GM20431 (cell line): ENCODE measurements at regions not wholly inside any gene's neighbourhood (a gene's known extent, or its start where the extent isn't known, plus 50 kb on each side); places are given as distances from the start of the nearest gene placed in this dataset.
"Not testable (repeated sequence)": the region's sequence is repeated elsewhere in the genome, so short reads cannot be mapped to it uniquely, and the experiment has no call there.

ENCODE experiments used
- in situ Hi-C: fragments of 300-500 bp; cut with MseI, MboI; formaldehyde crosslinking; loops from one replicate; pipeline ENCODE4 v1.15.0; 2020; ENCODE audit warnings: low sequenced_read_pairs; ENCODE audit not compliant: unreplicated experiment

DNA sequence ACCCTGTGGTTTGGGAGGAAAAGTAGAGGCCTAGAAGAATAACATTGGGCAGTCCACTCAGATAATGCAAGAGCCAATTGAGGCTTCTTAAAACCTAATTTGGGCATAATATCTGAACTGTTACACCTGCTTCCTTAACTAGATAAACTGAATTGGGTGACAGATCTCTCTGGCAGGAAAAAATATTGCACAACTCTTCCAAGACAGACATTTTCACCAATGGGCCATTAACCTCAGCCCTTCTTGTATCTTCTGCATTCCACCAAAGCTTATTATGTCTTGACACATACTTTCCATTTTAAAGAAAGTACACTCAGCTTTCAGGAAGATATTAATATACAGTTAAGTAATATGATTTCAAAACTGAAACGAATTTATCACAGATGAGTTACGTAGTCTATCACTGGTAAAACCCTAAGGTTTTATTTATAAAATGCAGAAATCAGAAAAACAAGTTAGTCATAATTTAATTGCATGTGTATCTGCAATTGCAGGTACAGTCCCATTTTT lies 79.9 kb upstream of the MON1B start:
- in situ Hi-C loops = no loop called here

DNA sequence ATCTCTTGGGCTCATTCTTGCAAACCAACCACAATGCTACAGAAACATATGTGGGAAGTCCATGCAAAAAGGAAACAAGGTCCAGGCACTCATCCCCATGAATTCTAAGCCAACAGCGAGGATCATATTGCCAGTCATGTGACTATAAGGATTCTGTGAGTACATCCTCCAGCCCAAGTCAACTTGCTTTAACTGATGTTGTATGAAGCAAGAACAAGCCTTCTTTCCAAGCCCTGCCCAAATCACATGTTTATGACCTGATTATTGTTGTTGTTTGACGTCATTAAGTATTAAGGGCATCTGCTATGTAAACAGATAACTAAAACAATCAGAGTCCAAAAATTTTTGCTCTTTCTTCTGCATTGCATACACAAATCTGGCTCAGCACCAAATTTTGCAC lies 78.2 kb upstream of the MON1B start:
- in situ Hi-C loops = no loop called here

DNA sequence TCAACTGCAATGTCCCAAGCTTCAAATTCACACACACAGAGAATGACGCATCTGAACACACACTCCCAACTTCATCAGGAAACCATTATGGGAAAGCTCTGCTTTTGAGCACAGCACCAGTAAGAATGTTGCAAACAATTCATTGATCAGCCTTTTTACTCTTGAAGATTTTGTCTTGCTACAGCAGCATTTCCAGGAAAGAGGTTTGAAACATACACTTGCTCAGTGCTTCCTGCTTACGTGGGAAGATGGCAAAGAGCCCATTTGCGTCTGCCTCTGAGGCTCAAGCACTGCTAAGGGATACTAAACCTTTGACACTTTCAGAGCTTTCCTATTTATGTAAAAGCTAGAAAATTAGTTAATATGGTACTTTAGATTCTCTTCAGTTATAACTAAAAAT lies 77.2 kb upstream of the MON1B start:
- in situ Hi-C loops = no loop called here

DNA sequence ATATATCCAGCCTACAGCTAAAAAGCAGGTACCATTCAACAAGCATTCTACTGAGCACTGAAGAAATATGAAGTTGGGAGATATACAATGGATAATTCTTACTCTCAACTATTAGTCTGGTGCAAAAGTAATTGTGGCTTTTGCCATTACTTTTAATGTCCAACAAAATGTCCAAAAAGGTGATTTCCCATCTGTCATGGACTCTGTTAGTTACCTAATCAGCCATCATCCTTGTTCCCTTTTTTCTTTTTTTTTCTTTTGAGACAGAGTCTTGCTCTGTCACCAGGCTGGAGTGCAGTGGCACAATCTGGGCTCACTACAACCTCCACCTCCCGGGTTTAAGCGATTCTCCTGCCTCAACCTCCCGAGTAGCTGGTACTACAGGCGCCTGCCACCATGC lies 76.6 kb upstream of the MON1B start:
- in situ Hi-C loops = not testable (repeated sequence)

DNA sequence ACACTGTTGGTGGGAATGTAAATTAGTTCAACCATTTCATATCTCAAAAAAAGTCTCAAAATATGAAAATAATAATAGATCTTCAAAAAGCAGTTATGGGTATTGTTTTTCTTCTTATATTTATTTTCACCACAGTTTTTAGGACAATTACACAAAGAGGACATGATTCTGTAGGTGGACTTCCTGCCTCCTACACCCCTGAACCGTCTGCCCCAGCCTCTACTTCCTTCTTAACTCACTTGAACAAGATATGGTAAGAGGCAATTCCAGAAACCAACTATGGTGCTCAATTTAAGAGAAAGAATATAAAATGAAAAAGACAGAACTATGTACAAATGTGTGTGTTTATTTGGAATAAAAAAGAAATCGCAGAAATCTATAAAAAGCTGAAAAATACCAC lies 74.1 kb upstream of the MON1B start:
- in situ Hi-C loops = no loop called here

DNA sequence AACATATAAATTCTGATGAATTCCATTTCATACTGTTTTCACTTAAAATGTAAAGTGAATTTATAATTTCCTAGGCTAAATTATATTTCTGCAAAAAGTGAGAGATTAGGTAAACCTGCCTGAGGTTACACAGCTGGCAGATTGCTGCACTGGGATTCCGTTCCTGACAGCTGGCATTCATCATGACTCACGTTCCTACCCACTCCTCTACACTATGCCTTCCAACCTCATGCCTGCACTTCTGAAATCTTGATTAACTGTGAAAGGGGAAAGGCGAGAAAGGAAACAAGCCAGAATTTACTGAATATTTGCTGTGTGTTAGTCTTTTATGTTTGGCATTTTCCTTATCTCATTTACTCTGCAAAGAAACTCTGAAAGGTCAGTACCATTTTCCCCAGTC lies 73.3 kb upstream of the MON1B start:
- in situ Hi-C loops = no loop called here

DNA sequence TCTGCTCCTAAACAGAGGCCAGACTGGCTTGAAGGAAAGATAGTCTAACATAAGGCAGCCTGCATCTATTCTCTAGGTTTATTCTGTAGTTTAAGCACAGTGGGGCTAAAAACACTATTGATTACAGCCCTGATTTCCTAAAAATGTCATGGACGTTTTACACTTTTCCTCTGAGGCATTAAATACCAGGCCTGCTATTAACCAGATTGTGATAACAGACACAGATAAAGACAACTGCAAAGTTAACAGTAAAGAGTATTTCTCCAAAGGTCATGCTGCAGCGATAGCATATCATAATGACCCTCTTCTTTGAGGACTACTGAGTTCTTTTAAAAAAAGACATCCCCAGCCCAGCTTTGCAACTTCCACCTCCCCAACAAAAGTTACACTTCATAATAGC lies 59.6 kb upstream of the MON1B start:
- in situ Hi-C loops = no loop called here

DNA sequence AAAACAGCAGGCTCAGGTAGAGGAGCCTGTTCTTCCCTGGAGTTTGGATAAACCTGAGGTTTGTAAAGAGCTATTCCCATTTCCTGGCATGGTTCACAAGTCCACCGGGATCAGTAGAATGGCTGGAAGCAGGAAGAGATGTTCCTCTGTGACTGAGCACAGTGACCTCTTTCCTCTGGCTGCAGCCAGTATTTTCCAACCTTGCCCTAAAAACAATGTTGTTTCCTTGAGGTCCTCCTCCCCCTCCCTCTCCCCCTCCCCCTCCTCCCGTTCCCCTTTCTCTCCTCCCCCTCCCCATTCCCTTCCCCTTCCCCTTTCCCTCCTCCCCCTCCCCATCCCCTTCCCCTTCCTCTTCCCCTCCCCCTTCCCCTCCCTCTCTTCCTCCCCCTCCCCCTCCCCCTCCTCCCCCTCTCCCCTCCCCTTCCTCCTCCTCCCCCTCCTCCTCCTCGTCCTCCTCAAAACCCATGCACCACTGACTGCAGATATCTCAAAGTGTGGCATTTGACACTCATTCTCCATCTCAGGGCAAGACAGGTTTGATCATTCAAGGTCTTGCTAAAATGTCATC lies 58.9 kb upstream of the MON1B start:
- in situ Hi-C loops = no loop called here

DNA sequence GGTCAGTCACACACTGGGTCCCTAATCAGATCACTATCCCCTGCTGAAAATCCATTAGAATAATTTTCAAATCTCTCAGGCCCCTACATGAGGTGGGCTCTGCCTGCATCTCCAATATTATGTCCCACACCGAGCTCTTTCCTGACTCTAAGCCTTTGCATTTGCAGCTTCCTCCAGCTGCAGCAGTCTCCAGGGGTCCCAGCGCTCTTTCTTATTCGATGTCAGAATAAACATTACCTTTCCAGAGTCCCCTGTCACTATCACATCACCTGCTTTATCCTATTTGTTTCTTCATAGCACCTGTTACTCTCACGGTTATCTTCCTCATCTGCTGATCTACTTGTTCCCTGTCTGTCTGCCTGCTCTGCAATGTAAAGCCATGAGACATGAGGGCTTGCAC lies 57.3 kb upstream of the MON1B start:
- in situ Hi-C loops = no loop called here

DNA sequence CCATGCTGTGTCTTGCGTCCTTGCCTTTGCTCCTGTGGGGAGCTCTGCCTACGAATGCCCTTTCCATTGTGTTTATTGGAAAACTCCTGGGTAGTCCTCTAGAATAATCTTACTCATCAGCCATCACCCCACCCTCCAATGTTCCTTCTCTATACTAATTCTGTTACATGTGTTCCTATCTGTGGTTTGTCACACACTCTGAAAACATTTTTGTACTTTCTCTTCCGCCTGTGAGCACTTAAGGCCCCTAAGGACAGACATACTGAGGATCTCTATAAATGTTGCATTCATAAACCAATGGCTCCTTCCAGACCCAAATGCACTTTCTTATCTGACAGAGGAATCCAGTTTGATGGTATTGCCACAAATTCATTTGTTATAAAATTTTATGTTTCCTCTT lies 53.9 kb upstream of the MON1B start:
- in situ Hi-C loops = no loop called here
